ENCODE measurements at regions not wholly inside any gene's neighbourhood (a gene's known extent, or its start where the extent isn't known, plus 50 kb on each side); places are given as distances from the start of the nearest gene placed in this dataset.

DNA sequence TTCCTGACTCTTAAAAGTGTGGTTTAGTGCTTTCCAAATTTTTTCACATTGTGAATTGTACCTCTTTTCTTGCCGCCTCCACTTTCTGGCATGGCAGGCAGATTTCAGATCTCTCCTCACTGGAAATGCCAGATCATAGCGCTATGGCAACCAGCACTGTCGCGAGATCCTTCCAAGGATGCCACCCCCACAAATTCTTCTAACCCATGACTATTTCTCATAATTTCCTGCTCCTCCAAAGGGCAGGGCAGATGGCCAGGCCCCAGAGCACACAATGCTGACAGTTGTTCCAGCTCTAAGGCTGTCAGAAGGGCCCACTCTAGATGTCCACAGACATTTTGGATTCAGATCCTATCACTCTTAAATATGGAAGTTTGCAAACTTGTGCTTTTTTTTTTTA is 446.2 kb upstream of the RIOK2 start:
- H3K27me3 ChIP-seq (ENCODE audit: control insufficient read depth in 4 of 4, insufficient read depth in 4 of 4, low read length in 3 of 4): no peaks in the 10 kb centered on the region
- no peak overlapping the region for H3K9ac ChIP-seq (ENCODE audit: low read depth in 1 of 2, low read length in 2 of 2)
- H3K4me1 ChIP-seq (ENCODE audit: control insufficient read depth in 4 of 4, insufficient read depth in 4 of 4, low read length in 3 of 4): no peaks in the 10 kb centered on the region
- 78% methylated on average over 4 of the region's 4 CpGs for WGBS
- TF ChIP-seq, protein P1, sequence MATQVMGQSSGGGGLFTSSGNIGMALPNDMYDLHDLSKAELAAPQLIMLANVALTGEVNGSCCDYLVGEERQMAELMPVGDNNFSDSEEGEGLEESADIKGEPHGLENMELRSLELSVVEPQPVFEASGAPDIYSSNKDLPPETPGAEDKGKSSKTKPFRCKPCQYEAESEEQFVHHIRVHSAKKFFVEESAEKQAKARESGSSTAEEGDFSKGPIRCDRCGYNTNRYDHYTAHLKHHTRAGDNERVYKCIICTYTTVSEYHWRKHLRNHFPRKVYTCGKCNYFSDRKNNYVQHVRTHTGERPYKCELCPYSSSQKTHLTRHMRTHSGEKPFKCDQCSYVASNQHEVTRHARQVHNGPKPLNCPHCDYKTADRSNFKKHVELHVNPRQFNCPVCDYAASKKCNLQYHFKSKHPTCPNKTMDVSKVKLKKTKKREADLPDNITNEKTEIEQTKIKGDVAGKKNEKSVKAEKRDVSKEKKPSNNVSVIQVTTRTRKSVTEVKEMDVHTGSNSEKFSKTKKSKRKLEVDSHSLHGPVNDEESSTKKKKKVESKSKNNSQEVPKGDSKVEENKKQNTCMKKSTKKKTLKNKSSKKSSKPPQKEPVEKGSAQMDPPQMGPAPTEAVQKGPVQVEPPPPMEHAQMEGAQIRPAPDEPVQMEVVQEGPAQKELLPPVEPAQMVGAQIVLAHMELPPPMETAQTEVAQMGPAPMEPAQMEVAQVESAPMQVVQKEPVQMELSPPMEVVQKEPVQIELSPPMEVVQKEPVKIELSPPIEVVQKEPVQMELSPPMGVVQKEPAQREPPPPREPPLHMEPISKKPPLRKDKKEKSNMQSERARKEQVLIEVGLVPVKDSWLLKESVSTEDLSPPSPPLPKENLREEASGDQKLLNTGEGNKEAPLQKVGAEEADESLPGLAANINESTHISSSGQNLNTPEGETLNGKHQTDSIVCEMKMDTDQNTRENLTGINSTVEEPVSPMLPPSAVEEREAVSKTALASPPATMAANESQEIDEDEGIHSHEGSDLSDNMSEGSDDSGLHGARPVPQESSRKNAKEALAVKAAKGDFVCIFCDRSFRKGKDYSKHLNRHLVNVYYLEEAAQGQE (IDR thresholded peaks at IDR 0.05): no peak
- TF ChIP-seq TAF1 (conservative IDR thresholded peaks at IDR 0.05): no peak
- no peak for TF ChIP-seq HNF4G (IDR thresholded peaks at IDR 0.05)
- TF ChIP-seq FOXA1 (IDR thresholded peaks at IDR 0.05): no peak
- DNase-seq (ENCODE audit: low spot score): no peak
- H3K27ac ChIP-seq (ENCODE audit: low read depth in 1 of 2, low read length in 2 of 2): no peak overlapping the region
- H3K9me3 ChIP-seq (ENCODE audit: control insufficient read depth in 4 of 4, low read length in 3 of 4): no peaks in the 10 kb centered on the region
- H3K4me3 ChIP-seq (ENCODE audit: low read depth in 1 of 3, low read length in 3 of 3): no peak overlapping the region
- no peaks in the 10 kb centered on the region for H3K36me3 ChIP-seq (ENCODE audit: control insufficient read depth in 4 of 4, insufficient read depth in 3 of 4, low read depth in 1 of 4, low read length in 3 of 4)

DNA sequence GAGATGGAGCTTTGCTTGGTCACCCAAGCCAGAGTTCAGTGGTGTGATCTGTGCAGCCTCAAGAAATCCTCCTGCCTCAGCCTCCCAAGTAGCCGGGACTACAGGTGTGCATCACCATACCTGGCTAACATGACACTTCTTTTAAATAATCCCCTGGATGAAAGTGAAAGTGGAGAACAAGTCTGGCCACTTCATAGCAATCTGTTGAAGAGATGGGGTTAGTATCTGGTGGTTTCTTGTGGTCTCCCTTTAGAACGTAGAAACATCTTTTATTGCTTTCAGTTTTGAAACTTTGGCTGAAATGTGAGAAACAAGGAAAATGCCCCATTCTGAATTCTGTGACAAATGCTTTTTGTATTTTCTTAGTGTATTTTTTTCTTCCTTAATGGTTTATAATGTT is 452.5 kb upstream of the RIOK2 start:
- H3K27ac ChIP-seq (ENCODE audit: low read depth in 1 of 2, low read length in 2 of 2): no peak overlapping the region
- H3K36me3 ChIP-seq (ENCODE audit: control insufficient read depth in 4 of 4, insufficient read depth in 3 of 4, low read depth in 1 of 4, low read length in 3 of 4): no peaks in the 10 kb centered on the region
- no peaks in the 10 kb centered on the region for H3K4me1 ChIP-seq (ENCODE audit: control insufficient read depth in 4 of 4, insufficient read depth in 4 of 4, low read length in 3 of 4)
- H3K27me3 ChIP-seq (ENCODE audit: control insufficient read depth in 4 of 4, insufficient read depth in 4 of 4, low read length in 3 of 4): no peaks in the 10 kb centered on the region
- H3K4me3 ChIP-seq (ENCODE audit: low read depth in 1 of 3, low read length in 3 of 3): no peak overlapping the region
- TF ChIP-seq, protein P2, sequence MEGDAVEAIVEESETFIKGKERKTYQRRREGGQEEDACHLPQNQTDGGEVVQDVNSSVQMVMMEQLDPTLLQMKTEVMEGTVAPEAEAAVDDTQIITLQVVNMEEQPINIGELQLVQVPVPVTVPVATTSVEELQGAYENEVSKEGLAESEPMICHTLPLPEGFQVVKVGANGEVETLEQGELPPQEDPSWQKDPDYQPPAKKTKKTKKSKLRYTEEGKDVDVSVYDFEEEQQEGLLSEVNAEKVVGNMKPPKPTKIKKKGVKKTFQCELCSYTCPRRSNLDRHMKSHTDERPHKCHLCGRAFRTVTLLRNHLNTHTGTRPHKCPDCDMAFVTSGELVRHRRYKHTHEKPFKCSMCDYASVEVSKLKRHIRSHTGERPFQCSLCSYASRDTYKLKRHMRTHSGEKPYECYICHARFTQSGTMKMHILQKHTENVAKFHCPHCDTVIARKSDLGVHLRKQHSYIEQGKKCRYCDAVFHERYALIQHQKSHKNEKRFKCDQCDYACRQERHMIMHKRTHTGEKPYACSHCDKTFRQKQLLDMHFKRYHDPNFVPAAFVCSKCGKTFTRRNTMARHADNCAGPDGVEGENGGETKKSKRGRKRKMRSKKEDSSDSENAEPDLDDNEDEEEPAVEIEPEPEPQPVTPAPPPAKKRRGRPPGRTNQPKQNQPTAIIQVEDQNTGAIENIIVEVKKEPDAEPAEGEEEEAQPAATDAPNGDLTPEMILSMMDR (IDR thresholded peaks at IDR 0.05; ENCODE audit: low read depth, low read length, missing input control): no peak
- TF ChIP-seq, protein P3, sequence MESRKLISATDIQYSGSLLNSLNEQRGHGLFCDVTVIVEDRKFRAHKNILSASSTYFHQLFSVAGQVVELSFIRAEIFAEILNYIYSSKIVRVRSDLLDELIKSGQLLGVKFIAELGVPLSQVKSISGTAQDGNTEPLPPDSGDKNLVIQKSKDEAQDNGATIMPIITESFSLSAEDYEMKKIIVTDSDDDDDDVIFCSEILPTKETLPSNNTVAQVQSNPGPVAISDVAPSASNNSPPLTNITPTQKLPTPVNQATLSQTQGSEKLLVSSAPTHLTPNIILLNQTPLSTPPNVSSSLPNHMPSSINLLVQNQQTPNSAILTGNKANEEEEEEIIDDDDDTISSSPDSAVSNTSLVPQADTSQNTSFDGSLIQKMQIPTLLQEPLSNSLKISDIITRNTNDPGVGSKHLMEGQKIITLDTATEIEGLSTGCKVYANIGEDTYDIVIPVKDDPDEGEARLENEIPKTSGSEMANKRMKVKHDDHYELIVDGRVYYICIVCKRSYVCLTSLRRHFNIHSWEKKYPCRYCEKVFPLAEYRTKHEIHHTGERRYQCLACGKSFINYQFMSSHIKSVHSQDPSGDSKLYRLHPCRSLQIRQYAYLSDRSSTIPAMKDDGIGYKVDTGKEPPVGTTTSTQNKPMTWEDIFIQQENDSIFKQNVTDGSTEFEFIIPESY (IDR thresholded peaks at IDR 0.05): no peak
- TF ChIP-seq, protein P1 (IDR thresholded peaks at IDR 0.05): no peak
- no peak for TF ChIP-seq FOXA2 (IDR thresholded peaks at IDR 0.05)
- TF ChIP-seq, protein P4, sequence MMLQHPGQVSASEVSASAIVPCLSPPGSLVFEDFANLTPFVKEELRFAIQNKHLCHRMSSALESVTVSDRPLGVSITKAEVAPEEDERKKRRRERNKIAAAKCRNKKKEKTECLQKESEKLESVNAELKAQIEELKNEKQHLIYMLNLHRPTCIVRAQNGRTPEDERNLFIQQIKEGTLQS (IDR thresholded peaks at IDR 0.05): no peak
- TF ChIP-seq HNF4A (conservative IDR thresholded peaks at IDR 0.05): no peak
- TF ChIP-seq FOXA1 (IDR thresholded peaks at IDR 0.05): no peak
- no peak for TF ChIP-seq RAD21 (IDR thresholded peaks at IDR 0.05)
- no peak for TF ChIP-seq TAF1 (conservative IDR thresholded peaks at IDR 0.05)
- TF ChIP-seq SP1 (IDR thresholded peaks at IDR 0.05): no peak
- TF ChIP-seq, protein P5, sequence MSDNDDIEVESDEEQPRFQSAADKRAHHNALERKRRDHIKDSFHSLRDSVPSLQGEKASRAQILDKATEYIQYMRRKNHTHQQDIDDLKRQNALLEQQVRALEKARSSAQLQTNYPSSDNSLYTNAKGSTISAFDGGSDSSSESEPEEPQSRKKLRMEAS (IDR thresholded peaks at IDR 0.05): no peak
- no peak for TF ChIP-seq HNF4G (IDR thresholded peaks at IDR 0.05)
- TF ChIP-seq EGR1 (IDR thresholded peaks at IDR 0.05; ENCODE audit: low read depth in 2 of 2): no peak
- TF ChIP-seq RXRA (IDR thresholded peaks at IDR 0.05): no peak
- TF ChIP-seq GABPA (IDR thresholded peaks at IDR 0.05 in 1 of 2, conservative IDR thresholded peaks at IDR 0.05 in 1 of 2): no peak
- no peak for TF ChIP-seq YY1 (IDR thresholded peaks at IDR 0.05)
- no peak for TF ChIP-seq NR2F2 (IDR thresholded peaks at IDR 0.05)
- TF ChIP-seq JUND (IDR thresholded peaks at IDR 0.05): no peak
- DNase-seq (ENCODE audit: low spot score): no peak
- H3K9me3 ChIP-seq (ENCODE audit: control insufficient read depth in 4 of 4, low read length in 3 of 4): no peaks in the 10 kb centered on the region
- 62% methylated on average over 2 of the region's 2 CpGs for WGBS
- H3K9ac ChIP-seq (ENCODE audit: low read depth in 1 of 2, low read length in 2 of 2): no peak overlapping the region

Data from liver (tissue), 8 donors.